K562 (cell line): ENCODE measurements at regions not wholly inside any gene's neighbourhood (a gene's known extent, or its start where the extent isn't known, plus 50 kb on each side); places are given as distances from the start of the nearest gene placed in this dataset.

Experiments used
- ATAC-seq: fragments of 200-7000 bp; cut with Tn5 transposase; 3 replicates; pipeline ENCODE4 v1.9.1; 2020; ENCODE audit warnings: moderate library complexity
- BruUV-seq: library from RNA; stranded (reverse); fragments of 400-500 nt; replicated peaks from 2 replicates; lab custom pipeline; 2021; lab: Mats Ljungman, UMichigan
- CTCF ChIA-PET: fragments of 300-600 bp; formaldehyde crosslinking; extraction: SDS; loops from one replicate; lab custom pipeline; 2021; ENCODE audit warnings: low intra/inter-chr PET ratio; lab: Yijun Ruan, JAX
- POLR2A ChIA-PET: fragments of 300-600, 350-650 bp; sonication (Branson Sonifier 250); formaldehyde crosslinking; extraction: SDS; loops from one replicate; lab custom pipeline; 2021; ENCODE audit warnings: antibody characterized with exemption, inconsistent platforms; lab: Yijun Ruan, JAX
- DNase-seq, 4 experiments: peaks; one replicate each; pipeline versions ENCODE4 v3.0.0 to v3.0.0-alpha.2; 2011 to 2018; ENCODE audit warnings: low spot score in 3 of 4, mixed read lengths in 3 of 4; ENCODE audit errors: extremely low read depth in 1 of 4
- FAIRE-seq: peaks from 2 replicates; lab custom pipeline; 2011; peaks lifted over from hg19 to GRCh38; lab: Jason Lieb, UNC
- H2AFZ ChIP-seq: 2 replicates; pipeline ENCODE4 v1.6.0; 2011; ENCODE audit warnings: low read depth, low read length, control low read depth, inconsistent platforms
- H3K27ac ChIP-seq: fragments of 200-600 bp; 3 replicates; pipeline ENCODE4 v1.8.0; 2011; ENCODE audit warnings: low read depth, mild to moderate bottlenecking, control low read depth, inconsistent platforms, low read length, moderate library complexity, mixed read lengths; ENCODE audit errors: extremely low read depth
- H3K27me3 ChIP-seq, 2 experiments: fragments of 300-600 bp in 1 of 2; 2 replicates in 1 of 2; 3 replicates in 1 of 2; pipeline versions ENCODE4 v1.6.0 to v1.8.0; 2011; ENCODE audit warnings: inconsistent platforms in 2 of 2, low read length in 2 of 2, mild to moderate bottlenecking in 1 of 2, mixed read lengths in 1 of 2, moderate library complexity in 1 of 2; ENCODE audit not compliant: control insufficient read depth in 2 of 2, insufficient read depth in 2 of 2
- H3K36me3 ChIP-seq: fragments of 300-600 bp; 3 replicates; pipeline ENCODE4 v1.8.0; 2011; ENCODE audit warnings: mild to moderate bottlenecking, low read length, inconsistent platforms; ENCODE audit not compliant: control insufficient read depth, insufficient read depth
- H3K4me1 ChIP-seq, 2 experiments: fragments of 200-600 bp in 1 of 2; replicated peaks in 1 of 2; 2 replicates in 1 of 2; 3 replicates in 1 of 2; pipeline versions ENCODE4 v1.5.1 to v1.8.0; 2011; ENCODE audit warnings: inconsistent platforms in 2 of 2, low read length in 2 of 2, mild to moderate bottlenecking in 1 of 2, mixed read lengths in 1 of 2, moderate library complexity in 1 of 2; ENCODE audit not compliant: control insufficient read depth in 2 of 2, insufficient read depth in 2 of 2
- H3K4me2 ChIP-seq: 2 replicates; pipeline ENCODE4 v1.6.1; 2011; ENCODE audit warnings: low read length, control low read depth, inconsistent platforms, mixed read lengths; ENCODE audit not compliant: insufficient read depth
- H3K4me3 ChIP-seq: fragments of 200-600 bp; sonication (generic), shearing (Covaris generic); 2 replicates; pipeline ENCODE4 v1.5.1; 2016; ENCODE audit warnings: control low read depth, inconsistent platforms
- H3K79me2 ChIP-seq: fragments of 200-600 bp; 3 replicates; pipeline ENCODE4 v1.8.0; 2011; ENCODE audit warnings: low read length, inconsistent platforms; ENCODE audit not compliant: control insufficient read depth, insufficient read depth
- H3K9ac ChIP-seq, 2 experiments: 2 replicates each; pipeline versions ENCODE4 v1.6.0 to v1.6.1; 2011; ENCODE audit warnings: low read depth in 2 of 2, low read length in 2 of 2, control low read depth in 1 of 2, inconsistent platforms in 1 of 2, mild to moderate bottlenecking in 1 of 2, mixed read lengths in 1 of 2; ENCODE audit not compliant: insufficient read depth in 1 of 2
- H3K9me1 ChIP-seq: one replicate; pipeline ENCODE4 v1.6.0; 2011; ENCODE audit warnings: inconsistent platforms, mild to moderate bottlenecking, low read length, moderate library complexity; ENCODE audit not compliant: control insufficient read depth, insufficient read depth
- H3K9me3 ChIP-seq: replicated peaks from 2 replicates; pipeline ENCODE4 v1.5.1; 2011; ENCODE audit warnings: low read depth, low read length, inconsistent platforms; ENCODE audit not compliant: control insufficient read depth, insufficient read depth
- H4K20me1 ChIP-seq: replicated peaks from 2 replicates; pipeline ENCODE4 v1.6.1; 2011; ENCODE audit warnings: low read length, inconsistent platforms, mixed read lengths; ENCODE audit not compliant: control insufficient read depth, insufficient read depth
- CBX8 ChIP-seq: fragments of 200-600 bp; sonication (generic); IDR thresholded peaks from 2 replicates; pipeline ENCODE4 v1.6.1; 2012; ENCODE audit warnings: borderline replicate concordance, mixed run types, low read depth, mild to moderate bottlenecking, moderate library complexity, mixed read lengths, low read length, control low read depth, inconsistent platforms; ENCODE audit not compliant: poor library complexity, severe bottlenecking; ENCODE audit errors: extremely low read depth
- CHD4 ChIP-seq: fragments of 200-600 bp; sonication (generic); IDR thresholded peaks from 3 replicates; pipeline ENCODE4 v1.6.1; 2012; ENCODE audit warnings: low read depth, mild to moderate bottlenecking, mixed read lengths, low read length, inconsistent platforms; ENCODE audit not compliant: insufficient read depth, insufficient replicate concordance, poor library complexity, severe bottlenecking
- DMBX1 ChIP-seq: fragments of 250-450 bp; sonication (Bioruptor Pico); IDR thresholded peaks from 2 replicates; pipeline ENCODE4 v1.8.0; 2022; ENCODE audit warnings: inconsistent platforms, mild to moderate bottlenecking, moderate library complexity, borderline replicate concordance
- FOXA3 ChIP-seq, 2 experiments: fragments of 450-650 bp in 1 of 2; sonication (generic) in 1 of 2; formaldehyde crosslinking; IDR thresholded peaks in 1 of 2; conservative IDR thresholded peaks in 1 of 2; 2 replicates each; pipeline versions ENCODE4 v1.4.0 to v1.8.0; 2020 to 2022; ENCODE audit warnings: mild to moderate bottlenecking in 2 of 2, missing genetic modification reagents in 1 of 2
- HDAC1 ChIP-seq, 2 experiments: fragments of 450-650 bp; IDR thresholded peaks; 2 replicates each; pipeline ENCODE4 v1.6.1; 2016 to 2017; ENCODE audit warnings: inconsistent platforms in 1 of 2, mild to moderate bottlenecking in 1 of 2, moderate library complexity in 1 of 2
- MAZ ChIP-seq, 2 experiments: fragments of 450-650 bp in 1 of 2; sonication (generic) in 1 of 2; formaldehyde crosslinking; IDR thresholded peaks in 1 of 2; conservative IDR thresholded peaks in 1 of 2; 2 replicates each; pipeline versions ENCODE4 v1.4.0 to v1.5.0; 2020; ENCODE audit warnings: mild to moderate bottlenecking in 1 of 2, missing genetic modification reagents in 1 of 2
- RFX5 ChIP-seq: IDR thresholded peaks from 2 replicates; pipeline ENCODE4 v1.6.1; 2011; ENCODE audit warnings: low read depth, mild to moderate bottlenecking, improper control_type of control experiment, low read length
- RUNX1 ChIP-seq: sonication (generic); IDR thresholded peaks from 2 replicates; pipeline ENCODE4 v1.6.1; 2016; ENCODE audit warnings: antibody characterized with exemption, low read depth
- SAFB2 ChIP-seq: fragments of 200-400 bp; formaldehyde crosslinking; IDR thresholded peaks from 2 replicates; pipeline ENCODE4 v1.6.1; 2018; ENCODE audit warnings: borderline replicate concordance, low read length, low read depth, moderate library complexity; ENCODE audit not compliant: severe bottlenecking
- SREBF1 ChIP-seq: fragments of 150-350 bp; IDR thresholded peaks from 2 replicates; pipeline ENCODE4 v1.6.1; 2014; ENCODE audit warnings: antibody characterized with exemption, low read depth, low read length, borderline replicate concordance
- TBL1XR1 ChIP-seq, 2 experiments: IDR thresholded peaks; 2 replicates each; pipeline ENCODE4 v1.6.1; 2012; ENCODE audit warnings: improper control_type of control experiment in 2 of 2, low read length in 2 of 2, mild to moderate bottlenecking in 1 of 2
- THRAP3 ChIP-seq: fragments of 450-650 bp; IDR thresholded peaks from 2 replicates; pipeline ENCODE4 v1.6.1; 2016; ENCODE audit warnings: mild to moderate bottlenecking, inconsistent platforms, borderline replicate concordance
- ZNF197 ChIP-seq: fragments of 200-800 bp; sonication (Bioruptor generic); IDR thresholded peaks from 2 replicates; pipeline ENCODE4 v1.6.1; 2016; ENCODE audit warnings: low read depth, missing genetic modification characterization, missing compliant biosample characterization
- ZNF263 ChIP-seq: sonication (generic); formaldehyde crosslinking; IDR thresholded peaks from 2 replicates; pipeline ENCODE4 v1.8.0; 2022; ENCODE audit warnings: mild to moderate bottlenecking, missing genetic modification reagents, borderline replicate concordance
- ZNF3 ChIP-seq: fragments of 250-450 bp; sonication (Bioruptor Pico); IDR thresholded peaks from 2 replicates; pipeline ENCODE4 v1.5.0; 2021; ENCODE audit warnings: mild to moderate bottlenecking, moderate library complexity
- WGBS: fragments of 100-300 bp; shearing (Covaris generic); methylation state at CpG from one replicate; pipeline ENCODE4 v1.1.6; 2016; ENCODE audit warnings: low coverage, mixed read lengths; ENCODE audit not compliant: insufficient coverage; ENCODE audit errors: missing lambda C conversion rate; 5-methylcytosine and 5-hydroxymethylcytosine counted together
- in situ Hi-C: fragments of 300-500 bp; cut with MboI; formaldehyde crosslinking; loops from 4 replicates; pipeline ENCODE4 v1.15.0; 2018; ENCODE audit warnings: inconsistent platforms, mixed read lengths
- intact Hi-C: fragments of 100-400 bp; cut with micrococcal nuclease; formaldehyde crosslinking; loops from 2 replicates; pipeline ENCODE4 v1.14.2; 2022
- TF ChIP-seq, protein P1 (sequence below): sonication (generic); formaldehyde crosslinking; IDR thresholded peaks from 2 replicates; pipeline ENCODE4 v1.8.0; 2022; ENCODE audit warnings: mild to moderate bottlenecking, missing genetic modification reagents
- TF ChIP-seq, protein P2 (sequence below), 2 experiments: fragments of 450-650 bp; IDR thresholded peaks; 2 replicates each; pipeline ENCODE4 v1.6.1; 2016

DNA sequence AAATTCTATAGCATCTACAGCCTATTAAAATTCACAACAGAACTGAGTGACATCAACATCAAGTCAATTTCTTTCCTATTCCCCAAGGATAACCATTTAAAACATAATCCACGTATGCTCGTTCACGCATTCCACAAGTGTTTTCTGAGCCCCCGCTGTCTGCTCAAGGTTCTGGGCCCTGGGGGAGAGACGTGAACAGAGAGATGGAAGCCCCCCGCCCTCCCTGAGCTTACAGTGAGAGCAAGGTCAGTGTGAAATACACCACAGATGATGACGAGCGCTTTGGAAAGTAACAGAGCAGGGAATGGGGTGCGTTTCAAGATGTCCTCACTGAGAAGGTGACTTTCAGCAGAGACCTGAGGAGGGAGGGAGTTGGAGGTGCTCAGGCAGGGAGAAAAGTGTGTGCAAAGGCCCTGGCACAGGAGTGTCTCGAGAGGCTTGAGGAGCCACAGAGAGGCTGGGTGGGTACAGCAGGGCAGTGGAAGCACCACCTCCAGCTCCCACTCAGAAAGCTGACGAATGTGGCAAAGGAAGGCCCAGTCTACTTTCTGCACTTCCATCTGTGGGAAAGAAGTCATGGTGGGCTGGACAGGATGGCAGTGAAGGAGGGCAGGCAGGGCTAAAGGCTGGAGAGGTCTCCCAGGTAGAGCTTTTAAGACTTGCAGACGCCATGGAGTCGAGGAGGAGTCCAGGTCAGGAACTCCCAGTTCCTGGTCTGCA lies 88.3 kb downstream of the DLL1 start (continued):
- no peak for TF ChIP-seq DMBX1 (CRISPR knock-in tag)
- no peak for TF ChIP-seq ZNF3 (CRISPR knock-in tag)
- TF ChIP-seq SREBF1: no peak
- TF ChIP-seq RUNX1: no peak
- TF ChIP-seq HDAC1 (IDR thresholded peaks at IDR 0.05): no peak
- TF ChIP-seq THRAP3: no peak
- no peak for TF ChIP-seq ZNF263 (CRISPR knock-in tag)
- TF ChIP-seq SAFB2: no peak
- TF ChIP-seq MAZ (CRISPR knock-in tag; conservative IDR thresholded peaks at IDR 0.05 in 1 of 2, IDR thresholded peaks at IDR 0.05 in 1 of 2): no peak

DNA sequence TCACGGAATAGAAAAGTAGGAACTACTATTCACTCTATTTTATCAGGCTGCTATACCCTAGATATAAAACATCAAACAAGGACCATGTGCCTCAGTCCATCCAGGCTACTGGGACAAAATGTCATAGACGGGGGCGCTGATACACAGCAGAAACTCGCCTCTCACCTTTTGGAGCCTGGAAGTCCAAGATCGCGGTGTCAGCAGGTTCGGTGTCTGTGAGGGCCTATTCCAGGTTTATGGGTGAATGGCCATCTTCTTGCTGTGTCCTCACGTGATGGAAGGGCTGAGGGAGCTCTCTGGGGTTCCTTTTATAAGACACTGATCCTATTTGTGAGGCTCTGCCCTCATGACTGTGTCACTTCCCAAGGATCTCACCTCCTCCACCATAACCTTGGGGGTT lies 89.5 kb downstream of the DLL1 start:
- Histone ChIP-seq H3K27me3 (peaks cover 0 to 6% of the 10 kb centered on the region in 2 experiments; a peak in 1 of 5 replicates), H3K9ac (no peak overlapping the region), H3K9me1 (no peaks in the 10 kb centered on the region), H3K4me3 (no peak overlapping the region), H2AFZ (no peak overlapping the region), H3K4me2 (no peak overlapping the region), H3K79me2 (no peaks in the 10 kb centered on the region), H4K20me1 (no peaks in the 10 kb centered on the region), H3K36me3 (no peaks in the 10 kb centered on the region), H3K27ac (no peak overlapping the region), H3K9me3 (no peaks in the 10 kb centered on the region), H3K4me1 (no peaks in the 10 kb centered on the region)
- BruUV-seq: no TSS peak
- DNase-seq: no peak
- CTCF ChIA-PET: no interaction called here
- in situ Hi-C loops: no loop called here
- ATAC-seq: no peak
- POLR2A ChIA-PET: no interaction called here
- intact Hi-C loops: no loop called here
- no peak for FAIRE-seq
- WGBS: under 1% methylated on average over 8 of the region's 8 CpGs
- TF ChIP-seq, protein P1, sequence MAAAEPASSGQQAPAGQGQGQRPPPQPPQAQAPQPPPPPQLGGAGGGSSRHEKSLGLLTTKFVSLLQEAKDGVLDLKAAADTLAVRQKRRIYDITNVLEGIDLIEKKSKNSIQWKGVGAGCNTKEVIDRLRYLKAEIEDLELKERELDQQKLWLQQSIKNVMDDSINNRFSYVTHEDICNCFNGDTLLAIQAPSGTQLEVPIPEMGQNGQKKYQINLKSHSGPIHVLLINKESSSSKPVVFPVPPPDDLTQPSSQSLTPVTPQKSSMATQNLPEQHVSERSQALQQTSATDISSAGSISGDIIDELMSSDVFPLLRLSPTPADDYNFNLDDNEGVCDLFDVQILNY (CRISPR knock-in tag): no peak
- TF ChIP-seq CBX8: no peak
- no peak for TF ChIP-seq CHD4
- no peak for TF ChIP-seq TBL1XR1 (IDR thresholded peaks at IDR 0.05; ENCODE audit: low read length in 2 of 2)
- TF ChIP-seq FOXA3 (CRISPR knock-in tag; conservative IDR thresholded peaks at IDR 0.05 in 1 of 2, IDR thresholded peaks at IDR 0.05 in 1 of 2): no peak
- TF ChIP-seq, protein P2, sequence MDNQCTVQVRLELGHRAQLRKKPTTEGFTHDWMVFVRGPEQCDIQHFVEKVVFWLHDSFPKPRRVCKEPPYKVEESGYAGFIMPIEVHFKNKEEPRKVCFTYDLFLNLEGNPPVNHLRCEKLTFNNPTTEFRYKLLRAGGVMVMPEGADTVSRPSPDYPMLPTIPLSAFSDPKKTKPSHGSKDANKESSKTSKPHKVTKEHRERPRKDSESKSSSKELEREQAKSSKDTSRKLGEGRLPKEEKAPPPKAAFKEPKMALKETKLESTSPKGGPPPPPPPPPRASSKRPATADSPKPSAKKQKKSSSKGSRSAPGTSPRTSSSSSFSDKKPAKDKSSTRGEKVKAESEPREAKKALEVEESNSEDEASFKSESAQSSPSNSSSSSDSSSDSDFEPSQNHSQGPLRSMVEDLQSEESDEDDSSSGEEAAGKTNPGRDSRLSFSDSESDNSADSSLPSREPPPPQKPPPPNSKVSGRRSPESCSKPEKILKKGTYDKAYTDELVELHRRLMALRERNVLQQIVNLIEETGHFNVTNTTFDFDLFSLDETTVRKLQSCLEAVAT (IDR thresholded peaks at IDR 0.05): no peak
- TF ChIP-seq RFX5: no peak
- TF ChIP-seq ZNF197 (CRISPR knock-in tag): no peak
